Activated T-helper 9 cell treated with anti-CD3 and anti-CD28 coated beads, Interleukin-2, amount 50 U/mL, for 16 hours (primary cell): ENCODE measurements at regions not wholly inside any gene's neighbourhood (a gene's known extent, or its start where the extent isn't known, plus 50 kb on each side); places are given as distances from the start of the nearest gene placed in this dataset.

Experiments used
- DNase-seq: peaks from one replicate; pipeline ENCODE4 v3.0.0-alpha.2; 2020; ENCODE audit warnings: low read depth

- DNase-seq, result no peak
Observed at GRCh38 chr9:27625751-27626150, 52.5 kb upstream of the C9orf72 start.

GRCh38 chr9:27626244-27627187, 53.2 kb upstream of the C9orf72 start:
- no peak for DNase-seq

- no peak for DNase-seq
Observed at GRCh38 chr9:27627188-27627564, 53.9 kb upstream of the C9orf72 start.

- DNase-seq, result no peak
Observed at GRCh38 chr9:27628311-27628710, 55.0 kb upstream of the C9orf72 start.

- no peak for DNase-seq
Observed at GRCh38 chr9:27629425-27629824, 56.1 kb upstream of the C9orf72 start.

- no peak for DNase-seq
Observed at GRCh38 chr9:27632254-27632653, 59.0 kb upstream of the C9orf72 start.

- no peak for DNase-seq
Observed at GRCh38 chr9:27633764-27634163, 60.5 kb upstream of the C9orf72 start.

- no peak for DNase-seq
Observed at GRCh38 chr9:27634879-27635278, 61.6 kb upstream of the C9orf72 start.

- DNase-seq, result no peak
Observed at GRCh38 chr9:27638716-27639115, 65.4 kb upstream of the C9orf72 start.

GRCh38 chr9:27645161-27645840, 72.0 kb upstream of the C9orf72 start:
- no peak for DNase-seq

GRCh38 chr9:27653246-27653645, 80.0 kb upstream of the C9orf72 start:
- DNase-seq, result no peak

- no peak for DNase-seq
Observed at GRCh38 chr9:27653957-27654356, 80.7 kb upstream of the C9orf72 start.

GRCh38 chr9:27654629-27655285, 81.5 kb upstream of the C9orf72 start:
- no peak for DNase-seq

- DNase-seq, result no peak
Observed at GRCh38 chr9:27655441-27655840, 82.2 kb upstream of the C9orf72 start.

- no peak for DNase-seq
Observed at GRCh38 chr9:27659001-27659400, 85.7 kb upstream of the C9orf72 start.

- DNase-seq, result no peak
Observed at GRCh38 chr9:27659571-27659970, 86.3 kb upstream of the C9orf72 start.

- DNase-seq, result no peak
Observed at GRCh38 chr9:27660148-27660547, 86.9 kb upstream of the C9orf72 start.

- DNase-seq, result no peak
Observed at GRCh38 chr9:27663526-27663925, 90.2 kb upstream of the C9orf72 start.

GRCh38 chr9:27664121-27664779, 91.0 kb upstream of the C9orf72 start:
- no peak for DNase-seq

GRCh38 chr9:27665136-27665535, 91.9 kb upstream of the C9orf72 start:
- no peak for DNase-seq

GRCh38 chr9:27668280-27668679, 95.0 kb upstream of the C9orf72 start:
- no peak for DNase-seq

GRCh38 chr9:27671636-27672035, 98.4 kb upstream of the C9orf72 start:
- no peak for DNase-seq
